ENCODE measurements at regions not wholly inside any gene's neighbourhood (a gene's known extent, or its start where the extent isn't known, plus 50 kb on each side); places are given as distances from the start of the nearest gene placed in this dataset.

DNA sequence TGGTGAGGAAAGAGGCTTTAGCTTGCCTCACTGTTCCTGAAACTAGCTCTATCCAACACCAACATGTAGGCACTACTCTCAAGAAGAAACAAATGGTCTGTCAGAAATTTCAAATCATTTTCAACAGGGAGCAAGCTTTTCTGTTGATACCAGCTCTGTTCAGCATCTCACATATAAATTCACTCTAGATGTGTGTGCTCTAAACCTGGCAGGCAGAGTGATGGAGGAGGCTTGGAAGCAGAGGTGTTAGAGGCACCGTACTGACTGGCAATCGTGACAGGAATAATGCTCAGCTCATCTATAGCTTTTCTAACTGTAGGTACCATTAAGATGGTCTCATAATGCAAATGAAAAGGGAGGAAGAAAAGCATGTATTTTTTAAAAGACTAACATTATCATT lies 597.2 kb upstream of the NECTIN3 start:
- TF ChIP-seq, protein P1, sequence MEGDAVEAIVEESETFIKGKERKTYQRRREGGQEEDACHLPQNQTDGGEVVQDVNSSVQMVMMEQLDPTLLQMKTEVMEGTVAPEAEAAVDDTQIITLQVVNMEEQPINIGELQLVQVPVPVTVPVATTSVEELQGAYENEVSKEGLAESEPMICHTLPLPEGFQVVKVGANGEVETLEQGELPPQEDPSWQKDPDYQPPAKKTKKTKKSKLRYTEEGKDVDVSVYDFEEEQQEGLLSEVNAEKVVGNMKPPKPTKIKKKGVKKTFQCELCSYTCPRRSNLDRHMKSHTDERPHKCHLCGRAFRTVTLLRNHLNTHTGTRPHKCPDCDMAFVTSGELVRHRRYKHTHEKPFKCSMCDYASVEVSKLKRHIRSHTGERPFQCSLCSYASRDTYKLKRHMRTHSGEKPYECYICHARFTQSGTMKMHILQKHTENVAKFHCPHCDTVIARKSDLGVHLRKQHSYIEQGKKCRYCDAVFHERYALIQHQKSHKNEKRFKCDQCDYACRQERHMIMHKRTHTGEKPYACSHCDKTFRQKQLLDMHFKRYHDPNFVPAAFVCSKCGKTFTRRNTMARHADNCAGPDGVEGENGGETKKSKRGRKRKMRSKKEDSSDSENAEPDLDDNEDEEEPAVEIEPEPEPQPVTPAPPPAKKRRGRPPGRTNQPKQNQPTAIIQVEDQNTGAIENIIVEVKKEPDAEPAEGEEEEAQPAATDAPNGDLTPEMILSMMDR (IDR thresholded peaks at IDR 0.05): no peak
- no peak for TF ChIP-seq POLR2A (IDR thresholded peaks at IDR 0.05)
- TF ChIP-seq POLR2AphosphoS5 (IDR thresholded peaks at IDR 0.05): no peak

Data from prostate gland (tissue), 2 donors.